Left ventricle myocardium inferior (tissue), 1 donor: ENCODE measurements at regions not wholly inside any gene's neighbourhood (a gene's known extent, or its start where the extent isn't known, plus 50 kb on each side); places are given as distances from the start of the nearest gene placed in this dataset.

Experiments
- DNase-seq: peaks from one replicate; pipeline ENCODE4 v3.0.0-alpha.2; 2020
- H3K27ac ChIP-seq: fragments of 200-600 bp; replicated peaks from 2 replicates; pipeline ENCODE4 v1.8.0; 2021
- H3K27me3 ChIP-seq: fragments of 200-600 bp; 2 replicates; pipeline ENCODE4 v1.8.0; 2021; ENCODE audit warnings: low read depth
- H3K36me3 ChIP-seq: fragments of 200-600 bp; 2 replicates; pipeline ENCODE4 v1.8.0; 2021
- H3K4me1 ChIP-seq: fragments of 200-600 bp; 2 replicates; pipeline ENCODE4 v1.8.0; 2021
- H3K4me3 ChIP-seq: fragments of 200-600 bp; 2 replicates; pipeline ENCODE4 v1.8.0; 2021; ENCODE audit warnings: mild to moderate bottlenecking, moderate library complexity
- H3K9me3 ChIP-seq: fragments of 200-600 bp; replicated peaks from 2 replicates; pipeline ENCODE4 v1.8.0; 2021
- CTCF ChIP-seq: fragments of 200-600 bp; IDR thresholded peaks from 2 replicates; pipeline ENCODE4 v1.8.0; 2021; ENCODE audit warnings: antibody characterized with exemption, mild to moderate bottlenecking, borderline replicate concordance
- intact Hi-C: fragments of 100-400 bp; cut with micrococcal nuclease; formaldehyde crosslinking; loops from one replicate; pipeline ENCODE4 v1.11.0; 2022
- donor health status: DM: no; HTN: yes; CAD: no; lungs with severe emphysema.

GRCh38 chr4:179748837-179749236, 2306.6 kb upstream of the AGA start:
- Histone ChIP-seq H3K27ac (no peak overlapping the region), H3K27me3 (no peaks in the 10 kb centered on the region), H3K36me3 (no peaks in the 10 kb centered on the region), H3K4me3 (no peak overlapping the region), H3K9me3 (no peaks in the 10 kb centered on the region), H3K4me1 (no peaks in the 10 kb centered on the region)
- intact Hi-C loops: no loop called here
- no peak for DNase-seq
- TF ChIP-seq CTCF: no peak

- no peak for DNase-seq
- Histone ChIP-seq H3K4me1 (no peaks in the 10 kb centered on the region), H3K4me3 (no peak overlapping the region), H3K27ac (no peak overlapping the region), H3K27me3 (no peaks in the 10 kb centered on the region), H3K9me3 (no peaks in the 10 kb centered on the region), H3K36me3 (no peaks in the 10 kb centered on the region)
- intact Hi-C loops: no loop called here
- no peak for TF ChIP-seq CTCF
These were observed 2308.1 kb upstream of the AGA start for GRCh38 chr4:179750374-179750773.

- no peaks in the 10 kb centered on the region for H3K36me3 ChIP-seq
- no peak overlapping the region for H3K27ac ChIP-seq
- H3K27me3 ChIP-seq: no peaks in the 10 kb centered on the region
- no peaks in the 10 kb centered on the region for H3K9me3 ChIP-seq
- no peak overlapping the region for H3K4me3 ChIP-seq
- DNase-seq: no peak
- TF ChIP-seq CTCF: no peak
- H3K4me1 ChIP-seq: no peaks in the 10 kb centered on the region
- intact Hi-C loops: no loop called here
These were observed 2309.4 kb upstream of the AGA start for GRCh38 chr4:179751669-179752068.

- Histone ChIP-seq H3K27me3 (no peaks in the 10 kb centered on the region), H3K27ac (no peak overlapping the region), H3K36me3 (no peaks in the 10 kb centered on the region), H3K9me3 (no peaks in the 10 kb centered on the region), H3K4me1 (no peaks in the 10 kb centered on the region), H3K4me3 (no peak overlapping the region)
- DNase-seq: no peak
- TF ChIP-seq CTCF: no peak
- intact Hi-C loops: no loop called here
These were observed 2313.1 kb upstream of the AGA start for GRCh38 chr4:179755322-179755721.

- intact Hi-C loops: no loop called here
- no peak for TF ChIP-seq CTCF
- no peaks in the 10 kb centered on the region for H3K36me3 ChIP-seq
- no peak for DNase-seq
- no peak overlapping the region for H3K27ac ChIP-seq
- H3K9me3 ChIP-seq: no peaks in the 10 kb centered on the region
- H3K4me1 ChIP-seq: no peaks in the 10 kb centered on the region
- H3K4me3 ChIP-seq: no peak overlapping the region
- H3K27me3 ChIP-seq: no peaks in the 10 kb centered on the region
These were observed 2315.4 kb upstream of the AGA start for GRCh38 chr4:179757641-179758040.

- TF ChIP-seq CTCF: no peak
- Histone ChIP-seq H3K27me3 (no peaks in the 10 kb centered on the region), H3K4me3 (no peak overlapping the region), H3K4me1 (no peaks in the 10 kb centered on the region), H3K9me3 (peaks cover 14% of the 10 kb centered on the region), H3K27ac (no peak overlapping the region), H3K36me3 (no peaks in the 10 kb centered on the region)
- no peak for DNase-seq
- intact Hi-C loops: no loop called here
These were observed 2320.6 kb upstream of the AGA start for GRCh38 chr4:179762840-179763239.
